Karpas-422 (cell line): ENCODE measurements at regions not wholly inside any gene's neighbourhood (a gene's known extent, or its start where the extent isn't known, plus 50 kb on each side); places are given as distances from the start of the nearest gene placed in this dataset.
A peak's percentile ranks its signal among the peaks of the same experiment; 100 is the strongest.

Experiments
- DNase-seq: peaks from one replicate; pipeline ENCODE4 v3.0.0-alpha.2; 2015
- H2AFZ ChIP-seq: fragments of 200-600 bp; sonication (generic); 2 replicates; pipeline ENCODE4 v1.6.1; 2014; ENCODE audit warnings: antibody characterized with exemption, low read length, mixed read lengths
- H3K27ac ChIP-seq: fragments of 200-600 bp; sonication (generic); 2 replicates; pipeline ENCODE4 v1.5.1; 2014; ENCODE audit warnings: mild to moderate bottlenecking, low read length, moderate library complexity
- H3K27me3 ChIP-seq: fragments of 200-600 bp; sonication (generic); 2 replicates; pipeline ENCODE4 v1.6.1; 2014; ENCODE audit warnings: low read length, mixed read lengths
- H3K36me3 ChIP-seq: fragments of 200-600 bp; sonication (generic); 2 replicates; pipeline ENCODE4 v1.6.1; 2014; ENCODE audit warnings: low read length, mixed read lengths; ENCODE audit not compliant: insufficient read depth
- H3K4me1 ChIP-seq: fragments of 200-600 bp; sonication (generic); 2 replicates; pipeline ENCODE4 v1.6.1; 2014; ENCODE audit warnings: mild to moderate bottlenecking, low read length, mixed read lengths
- H3K4me2 ChIP-seq: fragments of 200-600 bp; sonication (generic); 2 replicates; pipeline ENCODE4 v1.6.1; 2014; ENCODE audit warnings: low read length, low read depth, mild to moderate bottlenecking; ENCODE audit not compliant: poor library complexity, severe bottlenecking
- H3K4me3 ChIP-seq: fragments of 200-600 bp; sonication (generic); 2 replicates; pipeline ENCODE4 v1.5.1; 2014; ENCODE audit warnings: mild to moderate bottlenecking, antibody characterized with exemption, low read length, mixed read lengths
- H3K79me2 ChIP-seq: fragments of 200-600 bp; sonication (generic); 2 replicates; pipeline ENCODE4 v1.6.1; 2014; ENCODE audit warnings: mild to moderate bottlenecking, low read length, mixed read lengths
- H3K9ac ChIP-seq: fragments of 200-600 bp; sonication (generic); 2 replicates; pipeline ENCODE4 v1.6.0; 2014; ENCODE audit warnings: low read length
- H3K9me2 ChIP-seq: fragments of 200-600 bp; sonication (generic), shearing (Covaris generic); replicated peaks from 2 replicates; pipeline ENCODE4 v1.6.0; 2014; ENCODE audit warnings: mild to moderate bottlenecking, low read length, moderate library complexity; ENCODE audit not compliant: insufficient read depth
- H3K9me3 ChIP-seq: fragments of 300-700, 200-600 bp; sonication (generic); 2 replicates; pipeline ENCODE4 v1.6.1; 2014; ENCODE audit warnings: low read length, mixed read lengths
- H4K20me1 ChIP-seq: fragments of 200-600 bp; sonication (generic); 2 replicates; pipeline ENCODE4 v1.6.1; 2014; ENCODE audit warnings: mild to moderate bottlenecking, antibody characterized with exemption, low read length, low read depth; ENCODE audit not compliant: insufficient read depth

GRCh38 chr6:110529907-110530306, 53.5 kb upstream of the SLC22A16 start:
- H3K4me3 ChIP-seq: no peak overlapping the region
- no peak for DNase-seq
- H3K27me3 ChIP-seq: no peaks in the 10 kb centered on the region
- H3K4me1 ChIP-seq: no peaks in the 10 kb centered on the region
- H4K20me1 ChIP-seq: no peaks in the 10 kb centered on the region
- no peak overlapping the region for H3K27ac ChIP-seq
- no peak overlapping the region for H3K9ac ChIP-seq
- H3K4me2 ChIP-seq: no peak overlapping the region
- no peaks in the 10 kb centered on the region for H3K9me2 ChIP-seq
- no peak overlapping the region for H2AFZ ChIP-seq
- peaks cover under 1% of the 10 kb centered on the region; the same call in 1 of the 2 replicates for H3K9me3 ChIP-seq
- H3K79me2 ChIP-seq: no peaks in the 10 kb centered on the region
- no peaks in the 10 kb centered on the region for H3K36me3 ChIP-seq

GRCh38 chr6:110529355-110529754, 52.9 kb upstream of the SLC22A16 start:
- H3K4me1 ChIP-seq: no peaks in the 10 kb centered on the region
- no peaks in the 10 kb centered on the region for H3K79me2 ChIP-seq
- H4K20me1 ChIP-seq: no peaks in the 10 kb centered on the region
- no peak overlapping the region for H3K9ac ChIP-seq
- no peak overlapping the region for H3K4me3 ChIP-seq
- H3K4me2 ChIP-seq: no peak overlapping the region
- DNase-seq: no peak
- H3K36me3 ChIP-seq: no peaks in the 10 kb centered on the region
- H3K9me2 ChIP-seq: no peaks in the 10 kb centered on the region
- no peak overlapping the region for H2AFZ ChIP-seq
- H3K9me3 ChIP-seq: no peaks in the 10 kb centered on the region
- H3K27ac ChIP-seq: no peak overlapping the region
- no peaks in the 10 kb centered on the region for H3K27me3 ChIP-seq

- H3K36me3 ChIP-seq: no peaks in the 10 kb centered on the region
- no peak for DNase-seq
- no peaks in the 10 kb centered on the region for H3K27me3 ChIP-seq
- no peaks in the 10 kb centered on the region for H3K79me2 ChIP-seq
- H3K4me3 ChIP-seq: no peak overlapping the region
- no peak overlapping the region for H2AFZ ChIP-seq
- H3K27ac ChIP-seq: no peak overlapping the region
- H3K4me1 ChIP-seq: no peaks in the 10 kb centered on the region
- no peak overlapping the region for H3K9ac ChIP-seq
- no peak overlapping the region for H3K4me2 ChIP-seq
- no peaks in the 10 kb centered on the region for H4K20me1 ChIP-seq
- no peaks in the 10 kb centered on the region for H3K9me3 ChIP-seq
- H3K9me2 ChIP-seq: no peaks in the 10 kb centered on the region
Observed at GRCh38 chr6:110528930-110529325, 52.5 kb upstream of the SLC22A16 start.

- Histone ChIP-seq H3K9ac (no peak overlapping the region), H3K36me3 (no peaks in the 10 kb centered on the region), H3K4me2 (no peak overlapping the region), H3K9me2 (no peaks in the 10 kb centered on the region), H3K4me3 (no peak overlapping the region), H3K79me2 (no peaks in the 10 kb centered on the region), H3K4me1 (no peaks in the 10 kb centered on the region), H3K27ac (no peak overlapping the region), H4K20me1 (no peaks in the 10 kb centered on the region), H2AFZ (no peak overlapping the region), H3K27me3 (no peaks in the 10 kb centered on the region), H3K9me3 (no peaks in the 10 kb centered on the region)
- DNase-seq: peak; percentile 85
Observed at GRCh38 chr6:110528101-110528929, 51.9 kb upstream of the SLC22A16 start.

DNA sequence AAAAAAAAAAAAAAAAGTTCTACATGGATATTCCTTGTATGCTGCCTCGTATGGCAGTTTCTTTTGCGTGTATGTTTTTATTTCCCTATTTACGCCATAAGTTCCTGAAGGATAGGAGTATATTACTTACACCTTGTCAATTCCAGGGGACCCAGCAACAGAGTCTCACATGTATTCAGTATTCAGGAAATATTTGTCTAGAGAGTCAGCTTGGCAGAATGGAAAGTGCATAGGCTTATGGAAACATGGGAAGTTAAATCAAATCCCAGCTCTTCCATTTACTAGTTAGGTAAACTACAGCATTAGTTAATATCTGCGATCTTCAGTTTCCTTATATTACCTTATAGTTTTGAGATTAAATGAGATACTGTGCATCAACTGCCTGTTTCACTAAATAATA, 51.1 kb upstream of the SLC22A16 start:
- H3K4me1 ChIP-seq: no peaks in the 10 kb centered on the region
- no peak overlapping the region for H3K27ac ChIP-seq
- DNase-seq: no peak
- H3K9me2 ChIP-seq: no peaks in the 10 kb centered on the region
- no peaks in the 10 kb centered on the region for H4K20me1 ChIP-seq
- no peaks in the 10 kb centered on the region for H3K27me3 ChIP-seq
- no peak overlapping the region for H3K9ac ChIP-seq
- H3K4me3 ChIP-seq: no peak overlapping the region
- no peak overlapping the region for H2AFZ ChIP-seq
- no peaks in the 10 kb centered on the region for H3K9me3 ChIP-seq
- no peak overlapping the region for H3K4me2 ChIP-seq
- H3K79me2 ChIP-seq: no peaks in the 10 kb centered on the region
- no peaks in the 10 kb centered on the region for H3K36me3 ChIP-seq

- no peak for DNase-seq
- Histone ChIP-seq H3K27me3 (no peaks in the 10 kb centered on the region), H3K9me3 (no peaks in the 10 kb centered on the region), H2AFZ (no peak overlapping the region), H3K79me2 (no peaks in the 10 kb centered on the region), H3K4me3 (no peak overlapping the region), H3K27ac (no peak overlapping the region), H3K9ac (no peak overlapping the region), H3K4me1 (no peaks in the 10 kb centered on the region), H4K20me1 (no peaks in the 10 kb centered on the region), H3K9me2 (no peaks in the 10 kb centered on the region), H3K36me3 (no peaks in the 10 kb centered on the region), H3K4me2 (no peak overlapping the region)
Observed at GRCh38 chr6:110526726-110527125, 50.3 kb upstream of the SLC22A16 start.
